HG02642 (cell line): ENCODE measurements at regions not wholly inside any gene's neighbourhood (a gene's known extent, or its start where the extent isn't known, plus 50 kb on each side); places are given as distances from the start of the nearest gene placed in this dataset.
"Not testable (repeated sequence)": the region's sequence is repeated elsewhere in the genome, so short reads cannot be mapped to it uniquely, and the experiment has no call there.

Experiments
- ATAC-seq: cut with Tn5 transposase; IDR thresholded peaks from one replicate; pipeline ENCODE4 v1.9.1; 2021; ENCODE audit warnings: mild to moderate bottlenecking; ENCODE audit not compliant: unreplicated experiment, poor library complexity

DNA sequence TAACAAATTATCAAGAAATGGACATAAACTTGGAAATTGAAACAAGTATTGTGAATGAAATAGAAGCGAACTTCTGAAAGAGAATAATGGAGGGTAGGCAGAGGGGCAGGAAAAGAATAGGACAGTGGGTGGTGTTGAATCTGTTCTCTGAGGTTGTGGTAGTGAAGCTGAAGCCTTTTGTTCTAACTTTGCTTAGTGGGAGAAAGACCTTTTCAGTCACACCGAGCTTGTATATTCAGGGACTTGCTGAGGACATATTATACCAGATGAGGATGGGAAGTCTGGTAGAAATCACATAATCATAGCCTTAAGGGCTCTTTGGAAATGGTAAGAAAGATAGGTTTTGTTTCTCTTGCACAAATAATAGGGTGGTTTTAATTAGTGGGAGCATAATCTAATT lies 115.4 kb upstream of the NDST4 start:
- no peak for ATAC-seq

DNA sequence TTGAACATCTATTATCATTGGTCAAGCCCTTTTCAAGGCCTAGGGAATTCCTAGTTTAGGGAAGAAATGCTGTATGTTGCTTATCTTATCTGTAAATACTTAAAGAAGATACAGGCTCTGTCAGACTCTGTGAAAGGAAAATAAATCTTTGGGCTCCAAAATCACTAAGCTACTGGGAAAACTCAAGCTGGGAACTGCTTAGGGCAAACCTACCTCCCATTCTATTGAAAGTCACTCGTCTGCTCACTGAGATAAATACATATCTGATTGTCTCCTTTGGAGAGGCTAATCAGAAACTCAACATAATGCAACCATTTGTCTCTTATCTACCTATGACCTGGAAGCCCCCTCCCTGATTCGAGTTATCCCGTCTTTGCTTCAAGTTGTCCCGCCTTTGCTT lies 108.6 kb upstream of the NDST4 start:
- ATAC-seq = no peak

DNA sequence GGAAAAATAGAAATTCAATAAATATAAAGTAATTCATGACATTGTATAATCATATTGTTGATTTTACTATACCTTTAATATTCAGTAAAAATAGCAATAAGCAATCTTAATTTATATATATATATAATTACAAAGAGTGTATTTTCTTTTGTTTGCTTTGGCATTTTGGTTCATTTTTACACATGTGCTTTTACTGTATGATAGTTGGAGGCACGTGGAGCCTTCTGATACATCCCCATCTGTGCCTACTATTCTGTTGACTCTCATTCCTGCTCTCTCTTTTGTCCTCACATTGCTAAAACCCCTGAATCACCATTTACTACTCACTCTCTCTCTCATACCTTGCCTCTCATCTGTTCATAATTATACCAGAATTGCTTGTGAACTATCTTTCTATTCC lies 106.4 kb upstream of the NDST4 start:
- ATAC-seq = no peak

DNA sequence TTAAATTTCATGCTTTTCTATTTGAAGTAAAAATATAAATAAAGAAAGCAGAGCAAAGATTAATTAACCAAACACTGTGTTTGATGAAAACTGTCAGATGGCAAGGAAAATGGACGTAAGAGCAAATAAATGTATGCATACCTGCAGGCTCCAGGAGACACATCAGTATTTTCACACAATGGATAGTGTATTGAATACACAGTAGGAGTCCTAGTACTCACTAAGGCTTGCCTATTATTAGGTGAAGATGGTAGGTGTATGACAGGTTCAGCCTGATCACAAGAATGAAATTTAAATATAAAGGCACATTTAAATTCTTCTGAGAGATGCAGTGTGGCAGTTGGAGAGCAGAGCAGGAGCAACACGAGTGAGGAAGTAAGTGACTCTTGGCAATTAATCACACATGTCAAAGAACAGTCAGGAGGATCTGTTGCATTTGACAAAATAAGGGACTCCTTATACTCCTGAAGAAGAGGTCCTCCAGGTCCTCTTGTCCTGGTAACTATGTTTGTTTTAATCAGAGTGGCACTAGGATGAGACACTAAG lies 106.0 kb upstream of the NDST4 start:
- ATAC-seq = no peak

DNA sequence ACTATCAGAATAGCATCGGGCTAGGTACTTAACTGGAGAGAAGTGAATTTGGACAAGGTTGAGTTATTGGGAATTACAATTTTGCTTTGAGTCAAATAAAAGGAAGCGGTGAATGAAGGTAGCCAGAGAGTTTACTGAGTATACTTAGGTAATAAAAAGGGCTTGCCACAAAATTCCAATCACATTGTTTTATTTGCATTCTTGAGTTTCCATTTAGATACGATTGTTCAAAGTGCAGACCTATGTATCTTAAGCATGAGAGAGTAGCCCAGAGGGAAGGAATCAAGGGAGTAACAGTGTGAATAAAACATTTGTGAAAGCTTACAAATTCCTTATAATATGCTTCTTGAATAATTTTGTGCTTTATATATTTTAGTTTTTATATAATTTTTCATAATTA lies 102.5 kb upstream of the NDST4 start:
- no peak for ATAC-seq

DNA sequence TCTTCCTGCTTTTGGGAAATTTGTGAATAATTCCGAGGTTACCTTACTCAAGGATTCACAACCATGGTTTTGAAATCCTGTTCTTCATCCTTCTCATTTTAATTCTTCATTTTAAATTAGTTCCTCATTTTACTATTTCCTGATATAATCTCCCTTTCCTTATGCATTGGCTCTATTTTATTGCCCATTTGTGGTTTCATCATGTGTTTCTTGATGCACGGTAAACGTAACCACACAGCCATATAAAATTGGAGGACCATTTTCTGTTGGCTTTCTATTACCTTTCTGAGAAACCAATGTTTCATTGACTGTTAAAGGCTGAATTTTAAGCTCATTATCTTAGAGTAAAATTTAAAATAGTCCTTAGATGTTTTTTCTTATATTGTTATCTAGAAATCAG lies 100.3 kb upstream of the NDST4 start:
- ATAC-seq = no peak

DNA sequence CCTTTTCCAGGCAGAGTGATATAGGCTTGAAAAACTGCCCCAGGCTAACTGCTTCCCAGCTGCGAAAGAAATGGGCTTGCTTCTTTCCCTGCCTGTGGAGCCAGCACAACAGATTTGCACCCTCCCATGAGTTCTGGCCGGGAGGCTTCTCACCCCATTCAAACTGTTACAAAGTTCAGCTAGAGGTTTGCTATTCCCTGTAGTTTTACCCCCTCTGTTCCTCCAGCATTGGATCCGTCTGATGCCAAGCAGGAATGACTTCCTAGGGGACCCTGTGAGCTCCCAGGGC lies 87.6 kb upstream of the NDST4 start:
- no peak for ATAC-seq

DNA sequence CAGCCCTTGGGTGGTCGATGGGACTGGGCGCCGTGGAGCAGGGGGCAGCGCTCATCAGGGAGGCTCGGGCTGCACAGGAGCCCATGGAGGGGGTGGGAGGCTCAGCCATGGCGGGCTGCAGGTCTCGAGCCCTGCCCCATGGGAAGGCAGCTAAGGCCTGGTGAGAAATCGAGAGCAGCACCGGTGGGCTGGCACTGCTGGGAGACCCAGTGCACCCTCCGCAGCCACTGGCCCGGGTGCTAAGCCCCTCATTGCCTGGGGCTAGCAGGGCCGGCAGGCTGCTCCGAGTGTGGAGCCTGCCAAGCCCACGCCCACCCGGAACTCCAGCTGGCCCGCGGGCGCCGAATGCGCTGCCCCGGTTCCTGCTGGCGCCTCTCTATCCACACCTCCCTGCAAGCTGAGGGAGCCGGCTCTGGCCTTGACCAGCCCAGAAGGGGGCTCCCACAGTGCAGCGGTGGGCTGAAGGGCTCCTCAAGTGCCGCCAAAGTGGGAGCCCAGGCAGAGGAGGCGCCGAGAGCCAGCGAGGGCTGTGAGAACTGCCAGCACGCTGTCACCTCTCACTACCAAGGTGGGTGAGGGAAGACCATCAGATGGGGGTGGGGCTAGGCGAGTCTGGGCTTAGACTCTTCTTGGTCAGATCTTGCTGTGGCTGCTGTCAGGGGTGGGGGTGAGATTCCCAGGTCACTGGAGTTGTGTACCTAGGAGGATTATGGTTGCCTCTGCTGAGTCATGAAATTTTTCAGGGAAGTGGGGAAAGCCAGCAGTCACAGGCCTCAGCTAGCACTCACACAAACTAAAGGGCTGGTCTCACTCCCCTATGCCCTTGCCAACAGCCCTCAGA lies 87.0 kb upstream of the NDST4 start:
- not testable (repeated sequence) for ATAC-seq

DNA sequence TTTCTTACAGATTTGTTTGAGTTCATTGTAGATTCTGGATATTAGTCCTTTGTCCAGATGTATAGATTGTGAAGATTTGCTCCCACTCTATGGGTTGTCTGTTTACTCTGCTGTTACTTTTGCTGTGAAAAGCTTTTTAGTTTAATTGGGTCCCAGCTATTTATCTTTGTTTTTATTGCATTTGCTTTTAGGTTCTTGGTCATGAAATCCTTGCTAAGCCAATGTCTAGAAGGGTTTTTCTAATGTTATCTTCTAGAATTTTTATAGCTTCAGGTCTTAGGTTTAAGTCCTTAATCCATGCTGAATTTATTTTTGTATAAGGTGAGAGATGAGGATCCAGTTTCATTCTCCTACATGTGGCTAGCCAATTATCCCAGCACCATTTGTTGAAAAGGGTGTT lies 81.2 kb upstream of the NDST4 start:
- ATAC-seq = not testable (repeated sequence)

DNA sequence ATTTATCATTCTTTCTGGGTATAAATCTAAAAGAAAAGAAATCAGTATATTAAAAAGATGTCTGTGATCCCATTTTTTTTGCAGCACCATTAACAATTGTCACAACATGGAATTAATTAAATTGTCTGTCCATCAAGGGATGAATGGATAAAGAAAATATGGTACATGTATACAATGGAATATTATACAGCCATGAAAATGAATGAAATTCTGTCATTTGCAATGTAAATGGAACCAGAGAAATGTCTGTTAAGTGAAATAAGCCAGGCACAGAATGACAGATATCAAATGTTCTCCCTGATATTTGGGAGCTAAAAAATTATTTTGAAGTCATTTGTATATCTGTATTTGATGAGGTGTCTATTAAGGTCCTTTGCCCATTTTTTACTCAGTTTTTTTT lies 77.1 kb upstream of the NDST4 start:
- no peak for ATAC-seq

DNA sequence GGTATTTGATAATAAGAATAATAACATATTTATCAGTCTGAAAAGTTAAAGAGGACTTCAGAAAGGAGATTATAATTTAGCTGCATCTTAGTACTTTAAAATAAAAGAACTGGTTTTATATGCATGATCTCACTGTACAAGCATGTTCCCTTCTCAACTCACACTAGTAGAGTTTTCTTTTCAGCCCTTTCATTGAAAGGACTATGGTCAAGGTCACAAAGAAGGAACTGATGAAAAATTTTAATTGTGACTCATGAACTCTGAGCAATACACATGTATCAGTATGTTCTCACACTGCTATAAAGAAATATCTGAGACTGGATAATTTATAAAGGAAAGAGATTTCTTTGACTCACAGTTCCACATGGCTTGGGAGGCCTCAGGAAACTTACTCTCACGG lies 73.7 kb upstream of the NDST4 start:
- ATAC-seq = no peak

DNA sequence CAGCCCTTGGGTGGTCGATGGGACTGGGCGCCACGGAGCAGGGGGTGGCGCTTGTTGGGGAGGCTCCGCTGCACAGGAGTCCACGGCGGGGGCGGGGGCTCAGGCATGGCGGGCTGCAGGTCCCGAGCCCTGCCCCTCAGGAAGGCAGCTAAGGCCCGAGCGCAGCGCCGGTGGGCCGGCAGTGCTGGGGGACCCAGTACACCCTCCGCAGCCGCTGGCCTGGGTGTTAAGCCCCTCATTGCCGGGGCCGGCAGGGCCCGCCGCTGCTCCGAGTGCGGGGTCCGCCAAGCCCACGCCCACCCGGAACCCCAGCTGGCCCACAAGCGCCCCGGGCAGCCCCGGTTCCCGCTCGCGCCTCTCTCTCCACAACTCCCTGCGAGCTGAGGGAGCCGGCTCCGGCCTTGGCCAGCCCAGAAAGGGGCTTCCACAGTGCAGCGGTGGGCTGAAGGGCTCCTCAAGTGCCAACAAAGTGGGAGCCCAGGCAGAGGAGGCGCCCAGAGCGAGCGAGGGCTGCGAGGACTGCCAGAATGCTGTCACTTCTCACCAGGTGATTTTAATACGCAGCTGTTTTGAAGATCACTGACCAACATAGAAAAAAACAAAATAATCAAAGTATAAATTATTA lies 66.1 kb upstream of the NDST4 start:
- not testable (repeated sequence) for ATAC-seq

DNA sequence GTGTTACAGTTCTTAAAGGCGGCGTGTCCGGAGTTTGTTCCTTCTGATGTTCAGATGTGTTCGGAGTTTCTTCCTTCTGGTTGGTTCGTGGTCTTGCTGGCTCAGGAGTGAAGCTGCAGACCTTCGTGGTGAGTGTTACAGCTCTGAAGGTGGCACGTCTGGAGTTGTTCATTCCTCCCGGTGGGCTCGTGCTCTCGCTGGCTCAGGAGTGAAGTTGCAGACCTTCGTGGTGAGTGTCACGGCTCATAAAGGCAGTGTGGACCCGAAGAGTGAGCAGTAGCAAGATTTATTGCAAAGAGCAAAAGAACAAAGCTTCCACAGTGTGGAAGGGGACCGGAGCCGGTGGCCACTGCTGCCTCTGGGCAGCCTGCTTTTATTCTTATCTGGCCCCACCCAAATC lies 65.3 kb upstream of the NDST4 start:
- ATAC-seq = not testable (repeated sequence)

DNA sequence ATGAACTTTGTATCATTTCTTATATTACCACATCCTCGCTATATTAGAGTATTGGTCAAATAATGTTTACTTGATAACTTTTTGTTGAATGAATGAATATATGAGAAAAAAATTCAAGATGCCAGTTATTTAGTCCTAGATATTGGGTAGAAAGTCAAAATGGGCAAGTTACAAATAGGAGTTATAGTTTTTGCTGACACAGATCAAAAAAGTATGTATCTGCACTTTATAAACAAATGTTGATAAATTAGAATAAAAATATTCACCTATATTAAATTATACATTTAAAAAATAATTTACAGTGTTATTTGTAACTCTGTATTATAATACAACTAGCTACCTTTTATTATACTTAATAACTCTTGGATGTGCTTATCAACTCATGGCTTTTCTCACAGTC lies 57.8 kb upstream of the NDST4 start:
- no peak for ATAC-seq

DNA sequence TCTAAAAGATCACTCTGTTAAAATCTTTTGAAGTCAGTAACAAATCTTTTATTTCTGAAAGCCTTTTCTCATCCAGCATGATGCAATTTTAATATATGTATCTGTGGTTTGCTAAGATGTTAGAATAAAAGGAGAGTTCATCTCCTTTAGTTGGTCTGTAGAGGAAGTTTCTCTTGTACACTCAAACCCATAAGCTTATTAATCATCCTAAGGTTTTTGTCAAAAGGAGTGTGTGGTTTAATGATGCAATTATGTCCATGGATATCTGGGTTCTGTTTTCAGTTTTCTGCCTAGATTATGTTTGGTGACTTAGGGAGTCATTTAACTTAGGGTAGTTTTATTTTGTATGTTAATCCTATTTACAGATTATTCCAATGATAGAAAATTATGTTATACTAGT lies 52.1 kb upstream of the NDST4 start:
- ATAC-seq = no peak
